Right lobe of liver (tissue), 6 donors: ENCODE measurements at regions not wholly inside any gene's neighbourhood (a gene's known extent, or its start where the extent isn't known, plus 50 kb on each side); places are given as distances from the start of the nearest gene placed in this dataset.

Experiments used
- ATAC-seq, 4 donors: fragments of 200-7000 bp; cut with Tn5 transposase; one replicate each; pipeline ENCODE4 v1.9.1; 2020; ENCODE audit warnings: mild to moderate bottlenecking in 4 of 4, moderate library complexity in 4 of 4
- DNase-seq, 3 donors: peaks; one replicate each; pipeline ENCODE4 v3.0.0-alpha.2; 2020
- H3K27ac ChIP-seq, 3 donors: fragments of 200-600 bp; one replicate each; pipeline ENCODE4 v1.8.0; 2022
- H3K27me3 ChIP-seq, 2 donors: fragments of 200-600 bp; one replicate each; pipeline ENCODE4 v1.8.0; 2022
- H3K36me3 ChIP-seq, 4 donors: fragments of 200-600 bp; sonication (generic) in 1 of 4; one replicate each; pipeline versions ENCODE4 v1.5.1 to v1.8.0; 2017 to 2022; ENCODE audit warnings: control low read depth in 1 of 4
- H3K4me1 ChIP-seq, 4 donors: fragments of 200-600 bp; sonication (generic) in 1 of 4; one replicate each; pipeline versions ENCODE4 v1.5.1 to v1.8.0; 2017 to 2022; ENCODE audit warnings: control low read depth in 1 of 4
- H3K4me3 ChIP-seq, 3 donors: fragments of 200-600 bp; one replicate each; pipeline ENCODE4 v1.8.0; 2022
- H3K9me3 ChIP-seq, 4 donors: fragments of 200-600 bp; sonication (generic) in 1 of 4; one replicate each; pipeline versions ENCODE4 v1.5.1 to v1.8.0; 2017 to 2022; ENCODE audit warnings: control low read depth in 1 of 4
- CTCF ChIP-seq, 4 donors: fragments of 200-600 bp in 3 of 4; fragments of 450-650 bp in 1 of 4; IDR thresholded peaks; one replicate each; pipeline versions ENCODE4 v1.5.1 to v1.8.0; 2016 to 2022; ENCODE audit warnings: antibody characterized with exemption in 4 of 4, mild to moderate bottlenecking in 2 of 4
- POLR2A ChIP-seq: fragments of 450-650 bp; IDR thresholded peaks from one replicate; pipeline ENCODE4 v1.6.1; 2017; ENCODE audit warnings: antibody characterized with exemption, mild to moderate bottlenecking
- WGBS: methylation state at CpG from one replicate; pipeline ENCODE4 v1.1.6; 2018; ENCODE audit warnings: low coverage, low lambda C conversion rate; ENCODE audit not compliant: insufficient coverage; ENCODE audit errors: missing lambda C conversion rate; 5-methylcytosine and 5-hydroxymethylcytosine counted together
- intact Hi-C, 2 donors: fragments of 100-400 bp; cut with DNase I; formaldehyde crosslinking; loops; one replicate each; pipeline versions ENCODE4 v1.11.2 to v1.14.1; 2022
- donor health status: DM: no; HTN: yes; CAD: no.
- donor health status: DM: no; HTN: no; CAD: no.
- donor health status: DM: no; HTN: no; CAD: no.
- donor health status: DM: no; HTN: yes; CAD: no.
- donor health status: DM: no; HTN: yes; CAD: no.

- Histone ChIP-seq H3K4me3 (no peak overlapping the region), H3K9me3 (no peaks in the 10 kb centered on the region), H3K36me3 (no peaks in the 10 kb centered on the region), H3K27ac (no peak overlapping the region), H3K27me3 (no peaks in the 10 kb centered on the region), H3K4me1 (no peaks in the 10 kb centered on the region)
- TF ChIP-seq POLR2A (no peak), CTCF (IDR thresholded peaks at IDR 0.05) (no peak)
- no peak for DNase-seq
- ATAC-seq = no peak
- intact Hi-C loops = no loop called here
These were observed 54.2 kb downstream of the MSX1 start for GRCh38 chr4:4913628-4914027.

DNA sequence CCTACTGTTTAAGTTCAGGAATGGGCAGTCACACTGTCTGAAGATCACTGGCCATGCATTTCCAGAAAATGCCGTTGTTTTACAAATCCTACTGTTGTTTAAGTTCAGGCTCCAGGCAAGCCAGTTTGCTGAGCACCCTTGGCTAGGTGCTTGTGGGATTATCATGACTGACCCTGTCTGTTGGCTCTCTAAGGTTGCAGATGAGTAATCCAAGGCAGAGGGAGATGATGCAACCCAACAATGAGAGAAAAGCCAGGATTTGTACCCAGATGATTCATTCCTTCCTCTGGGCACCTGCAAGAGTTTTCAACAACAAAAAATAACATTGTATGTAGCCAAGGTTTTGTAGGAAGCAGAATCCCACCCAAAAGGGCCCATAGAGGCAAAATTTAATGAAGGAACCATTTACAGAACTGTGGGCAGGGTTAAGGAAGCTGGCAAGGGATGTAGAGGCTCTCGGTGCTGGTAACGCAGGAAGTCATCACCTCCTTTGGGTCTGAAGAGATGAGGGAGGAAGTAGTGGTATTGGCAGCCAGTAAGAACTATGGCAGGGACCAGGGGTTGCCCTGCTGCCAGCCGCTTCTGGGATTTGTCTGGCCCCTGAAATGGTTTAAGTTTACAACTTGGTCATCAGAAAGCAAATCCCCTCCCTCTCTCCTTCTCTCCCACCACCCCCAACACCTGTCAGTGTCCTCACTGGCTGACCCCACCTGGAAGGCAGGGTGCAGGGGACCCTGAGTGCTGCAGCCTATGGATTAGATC is 54.8 kb downstream of the MSX1 start:
- H3K4me1 ChIP-seq = no peaks in the 10 kb centered on the region
- no peak overlapping the region for H3K27ac ChIP-seq
- no peaks in the 10 kb centered on the region for H3K27me3 ChIP-seq
- TF ChIP-seq POLR2A (no peak), CTCF (IDR thresholded peaks at IDR 0.05) (no peak)
- intact Hi-C loops = no loop called here
- WGBS = 46% methylated on average over 2 of the region's 4 CpGs
- H3K9me3 ChIP-seq = no peaks in the 10 kb centered on the region
- H3K4me3 ChIP-seq = no peak overlapping the region
- H3K36me3 ChIP-seq = no peaks in the 10 kb centered on the region
- ATAC-seq (no peak), DNase-seq (no peak)

GRCh38 chr4:4914965-4915845 is 55.7 kb downstream of the MSX1 start:
- TF ChIP-seq POLR2A (no peak), CTCF (IDR thresholded peaks at IDR 0.05) (no peak)
- H3K36me3 ChIP-seq = no peaks in the 10 kb centered on the region
- no peak for ATAC-seq
- WGBS = 45% methylated on average over 2 of the region's 10 CpGs
- H3K9me3 ChIP-seq = no peaks in the 10 kb centered on the region
- H3K4me3 ChIP-seq = no peak overlapping the region
- intact Hi-C loops = no loop called here
- no peaks in the 10 kb centered on the region for H3K4me1 ChIP-seq
- H3K27me3 ChIP-seq = no peaks in the 10 kb centered on the region
- no peak for DNase-seq
- no peak overlapping the region for H3K27ac ChIP-seq

DNA sequence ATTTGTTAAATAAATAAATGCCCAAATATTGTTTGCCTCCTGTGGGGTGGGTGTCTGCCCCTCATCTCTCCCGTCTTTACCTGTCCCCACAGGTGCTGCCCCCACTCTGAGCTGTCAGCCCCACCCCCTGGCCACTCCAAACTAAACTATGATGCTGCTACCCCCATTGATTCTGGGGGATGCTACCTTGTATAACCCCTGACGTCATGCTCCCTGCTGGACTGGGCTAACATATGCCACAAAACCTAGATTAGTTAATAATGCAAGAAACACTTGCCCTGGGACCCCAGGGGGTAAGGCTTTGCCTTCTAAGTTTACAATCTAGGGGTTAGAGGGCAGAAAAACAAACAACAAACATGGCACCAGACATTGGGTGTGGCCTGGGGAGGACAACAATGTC is 58.6 kb downstream of the MSX1 start:
- Histone ChIP-seq H3K4me3 (no peak overlapping the region), H3K27me3 (no peaks in the 10 kb centered on the region), H3K4me1 (no peaks in the 10 kb centered on the region), H3K9me3 (no peaks in the 10 kb centered on the region), H3K36me3 (no peaks in the 10 kb centered on the region), H3K27ac (no peak overlapping the region)
- 33% methylated on average over 2 of the region's 2 CpGs for WGBS
- ATAC-seq = no peak
- no peak for TF ChIP-seq POLR2A
- TF ChIP-seq CTCF (IDR thresholded peaks at IDR 0.05) = no peak
- intact Hi-C loops = no loop called here
- no peak for DNase-seq
